GOT3 (cell line): ENCODE measurements at regions not wholly inside any gene's neighbourhood (a gene's known extent, or its start where the extent isn't known, plus 50 kb on each side); places are given as distances from the start of the nearest gene placed in this dataset.

ENCODE experiments used
- DNase-seq: peaks from one replicate; lab custom pipeline; 2025; ENCODE audit warnings: mixed read lengths; lab: John Stamatoyannopoulos, UW

DNA sequence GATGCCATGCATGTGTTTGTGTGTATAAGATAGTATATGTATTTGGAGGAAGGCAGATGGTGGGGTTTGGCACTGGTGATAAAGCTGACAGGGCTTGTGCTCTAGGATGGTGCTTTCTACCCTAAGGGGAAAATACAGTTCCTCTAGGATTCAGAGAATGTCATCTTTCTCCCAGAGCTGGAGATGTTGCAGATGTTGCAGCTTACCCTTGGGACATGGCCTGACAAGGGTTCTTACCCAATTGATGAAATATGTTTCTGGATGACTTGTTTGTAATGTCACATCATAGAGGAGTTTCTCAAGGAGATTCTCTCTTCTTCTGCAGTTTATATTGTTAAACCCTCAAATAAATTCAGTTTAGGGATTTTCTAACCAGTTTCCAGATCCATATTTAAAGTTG, 52.5 kb upstream of the PITX2 start:
- no peak for DNase-seq

DNA sequence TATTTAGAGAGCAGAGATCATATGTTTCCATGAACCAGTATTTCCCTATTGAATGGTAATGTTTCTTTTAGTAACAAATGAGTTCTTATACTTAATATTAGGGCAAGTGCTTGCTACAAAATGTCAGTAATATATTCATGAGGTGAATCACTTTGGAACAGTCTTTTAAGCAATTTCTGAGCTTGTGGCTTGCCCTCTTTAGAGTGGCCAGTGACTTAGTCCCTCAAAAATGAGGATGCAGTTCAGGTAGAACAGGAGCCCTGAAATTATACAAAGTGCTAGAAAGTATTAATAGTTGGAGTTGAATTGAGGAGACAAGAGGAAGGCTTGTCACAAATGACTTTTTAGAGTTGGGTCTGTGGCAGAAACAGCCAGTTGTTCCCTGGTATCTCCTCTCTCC, 53.4 kb upstream of the PITX2 start:
- no peak for DNase-seq

- no peak for DNase-seq
Measured at GRCh38 chr4:110678517-110679227, 55.8 kb upstream of the PITX2 start.

DNA sequence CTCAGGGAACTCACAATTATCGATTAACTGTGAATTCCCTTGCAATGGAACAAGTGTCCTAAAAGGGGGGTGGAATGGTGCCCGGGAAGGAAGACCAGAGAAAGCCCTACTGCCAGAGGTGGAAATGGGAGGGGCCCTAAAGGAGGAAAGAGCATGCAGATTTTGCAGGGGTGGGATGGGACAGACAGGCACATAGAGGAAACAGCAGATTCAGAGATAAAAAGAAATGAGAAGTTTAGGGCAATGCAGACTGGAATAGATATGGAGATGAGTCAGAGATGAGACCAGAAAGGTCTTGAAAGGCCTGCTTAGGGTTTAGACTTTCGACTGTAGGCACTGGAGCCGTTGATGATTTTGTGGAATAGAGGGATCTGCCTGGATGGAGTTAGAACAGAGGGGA, 57.4 kb upstream of the PITX2 start:
- DNase-seq = no peak

DNA sequence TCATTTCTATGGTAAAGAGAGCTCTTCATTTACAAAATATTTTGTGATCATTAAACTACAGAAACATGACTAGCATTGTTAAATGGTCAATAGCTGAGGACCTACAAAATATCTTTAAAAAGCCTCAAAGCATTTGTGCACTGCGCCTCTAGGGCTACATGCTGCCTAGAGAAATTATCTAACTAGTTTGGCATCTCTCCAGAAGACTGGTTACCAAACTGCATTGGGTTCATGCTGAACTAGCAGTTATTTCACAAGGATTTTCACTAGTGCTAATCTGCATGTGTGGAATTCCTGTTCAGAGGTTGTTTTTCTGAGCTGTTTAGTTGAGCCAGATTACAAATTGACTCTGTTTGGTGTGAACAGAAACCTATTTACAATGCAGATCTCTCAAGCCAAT, 58.5 kb upstream of the PITX2 start:
- no peak for DNase-seq

- no peak for DNase-seq
Measured at GRCh38 chr4:110682311-110682710, 59.4 kb upstream of the PITX2 start.

DNA sequence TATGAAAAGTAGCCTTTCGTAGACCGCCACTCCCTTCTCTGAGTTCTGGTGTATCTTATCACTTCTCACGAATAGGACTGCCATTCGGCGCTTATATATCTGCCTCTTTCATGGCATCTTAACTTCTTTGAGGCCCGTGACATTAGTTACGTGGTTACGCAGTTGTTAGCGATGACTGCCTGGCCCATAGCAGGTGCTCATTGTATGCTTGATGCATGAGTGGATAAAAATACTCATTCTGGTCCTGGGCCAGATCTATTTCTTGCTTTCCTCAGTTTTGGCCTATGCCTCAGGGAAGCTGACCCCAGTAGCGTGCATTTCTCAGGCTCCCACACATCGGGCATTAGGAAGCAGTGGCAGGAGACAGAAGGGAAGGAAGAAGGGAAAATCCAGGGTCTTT, 60.7 kb upstream of the PITX2 start:
- no peak for DNase-seq

- DNase-seq = no peak
Measured at GRCh38 chr4:110702326-110702725, 79.4 kb upstream of the PITX2 start.

- no peak for DNase-seq
Measured at GRCh38 chr4:110704748-110705439, 82.0 kb upstream of the PITX2 start.

DNA sequence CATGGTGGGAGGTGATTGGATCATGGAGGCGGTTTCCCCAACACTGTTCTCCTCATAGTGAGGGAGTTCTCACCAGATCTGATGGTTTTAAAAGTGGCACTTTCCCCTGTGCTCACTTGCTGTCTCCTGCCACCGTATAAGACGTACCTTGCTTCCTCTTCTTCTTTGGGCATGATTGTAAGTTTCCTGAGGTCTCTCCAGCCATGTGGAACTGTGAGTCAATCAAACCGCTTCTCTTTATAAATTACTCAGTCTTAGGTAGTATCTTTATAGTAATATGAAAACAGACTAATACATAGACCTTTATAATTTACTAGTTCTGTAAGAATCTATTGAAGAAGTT, 82.5 kb upstream of the PITX2 start:
- DNase-seq = no peak

DNA sequence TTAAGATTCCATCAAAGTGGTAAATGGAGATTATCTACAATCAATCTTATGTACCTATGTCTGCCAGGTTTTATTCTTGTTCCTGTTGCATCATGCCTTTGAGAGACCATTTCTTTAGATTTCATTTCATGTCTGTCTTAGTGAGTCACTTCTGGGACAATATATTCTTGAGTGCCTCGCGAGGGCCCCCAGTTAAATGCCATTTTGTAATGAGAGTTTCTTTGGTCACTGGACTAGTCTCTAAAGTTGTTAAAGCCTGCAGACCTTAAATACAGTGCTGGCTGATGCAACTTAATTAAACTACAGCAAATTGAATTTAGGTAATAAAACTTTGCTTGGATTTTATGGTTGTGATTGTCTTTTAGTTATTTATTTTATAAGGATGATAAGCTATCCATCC, 87.2 kb upstream of the PITX2 start:
- DNase-seq = no peak

- DNase-seq = no peak
Measured at GRCh38 chr4:110712486-110712885, 89.6 kb upstream of the PITX2 start.

- no peak for DNase-seq
Measured at GRCh38 chr4:110730318-110730717, 107.4 kb upstream of the PITX2 start.

DNA sequence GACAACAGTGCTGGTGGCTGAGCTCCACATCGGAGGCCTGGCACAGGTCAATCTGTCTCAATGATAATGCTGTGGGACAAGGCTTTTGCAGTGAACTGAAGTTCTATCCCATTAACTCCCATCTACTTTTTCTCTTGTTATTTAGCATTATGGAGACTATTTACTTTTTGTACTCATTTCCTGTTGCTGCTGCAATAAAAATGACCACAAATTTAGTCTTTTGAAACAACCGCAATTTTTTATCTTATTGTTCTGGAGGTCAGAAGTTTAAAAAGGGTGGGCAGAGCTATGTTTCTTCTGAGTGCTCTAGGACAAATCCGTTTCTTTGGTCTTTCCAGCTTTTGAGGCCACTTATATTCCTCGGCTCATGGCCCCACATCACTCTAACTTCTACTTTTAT, 111.0 kb upstream of the PITX2 start:
- DNase-seq = no peak

DNA sequence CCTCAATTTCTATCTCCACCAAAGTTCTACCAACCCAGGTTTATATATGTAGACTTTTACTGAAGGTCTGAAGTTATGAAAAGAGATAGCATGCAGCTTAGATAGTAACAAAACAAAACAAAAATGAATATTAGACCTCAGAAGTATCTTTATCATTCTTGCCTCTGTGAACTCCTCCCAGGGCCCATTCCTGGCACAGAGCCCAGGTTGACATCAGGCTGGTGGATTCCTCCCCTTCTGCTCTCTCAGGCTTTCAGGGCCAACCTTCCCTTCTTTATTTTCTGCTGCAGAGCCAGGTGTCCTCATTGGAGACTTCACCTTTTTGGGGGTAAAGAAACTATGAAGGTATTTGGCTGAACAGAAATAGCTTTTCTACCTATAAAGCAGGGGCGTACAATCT, 112.8 kb upstream of the PITX2 start:
- DNase-seq = no peak

DNA sequence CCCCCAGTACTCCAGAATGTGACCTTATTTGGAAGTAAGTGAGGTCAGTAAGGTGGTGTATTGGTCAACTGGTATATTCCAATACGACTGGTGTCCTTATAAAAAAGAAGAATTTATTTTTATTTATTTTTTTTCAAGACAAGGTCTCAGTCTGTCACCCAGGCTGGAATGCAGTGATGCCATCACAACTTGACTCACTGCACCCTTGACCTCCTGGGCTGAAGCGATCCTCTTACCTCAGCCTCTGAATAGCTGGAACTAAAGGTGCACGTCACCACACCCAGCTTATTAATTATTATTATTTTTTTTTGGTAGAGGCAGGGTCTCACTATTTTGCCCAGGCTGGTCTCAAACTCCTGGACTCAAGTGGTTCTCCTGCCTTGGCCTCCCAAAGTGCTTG, 115.1 kb upstream of the PITX2 start:
- DNase-seq = no peak

GRCh38 chr4:110742143-110742542, 119.3 kb upstream of the PITX2 start:
- no peak for DNase-seq

- no peak for DNase-seq
Measured at GRCh38 chr4:110748071-110748470, 125.2 kb upstream of the PITX2 start.

DNA sequence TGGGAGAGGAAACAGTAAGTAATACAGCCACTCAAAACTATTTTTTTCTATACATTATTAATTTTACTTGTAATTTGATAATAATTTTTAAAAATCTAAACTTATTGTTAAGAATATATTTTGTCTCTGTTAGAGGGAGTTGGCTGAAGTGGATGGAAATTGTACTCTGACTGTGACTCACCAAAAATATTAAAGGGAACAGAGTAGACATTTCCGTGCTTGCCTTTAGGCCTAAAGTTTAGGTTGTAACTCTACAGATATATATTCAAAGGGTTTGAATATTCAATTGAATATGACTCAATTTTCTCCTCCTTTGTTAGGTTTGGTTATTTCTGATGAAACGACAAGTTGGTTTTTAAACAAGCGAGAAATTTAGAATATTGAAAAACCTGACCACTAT, 128.3 kb upstream of the PITX2 start:
- no peak for DNase-seq

GRCh38 chr4:110751986-110752385, 129.1 kb upstream of the PITX2 start:
- DNase-seq = no peak

DNA sequence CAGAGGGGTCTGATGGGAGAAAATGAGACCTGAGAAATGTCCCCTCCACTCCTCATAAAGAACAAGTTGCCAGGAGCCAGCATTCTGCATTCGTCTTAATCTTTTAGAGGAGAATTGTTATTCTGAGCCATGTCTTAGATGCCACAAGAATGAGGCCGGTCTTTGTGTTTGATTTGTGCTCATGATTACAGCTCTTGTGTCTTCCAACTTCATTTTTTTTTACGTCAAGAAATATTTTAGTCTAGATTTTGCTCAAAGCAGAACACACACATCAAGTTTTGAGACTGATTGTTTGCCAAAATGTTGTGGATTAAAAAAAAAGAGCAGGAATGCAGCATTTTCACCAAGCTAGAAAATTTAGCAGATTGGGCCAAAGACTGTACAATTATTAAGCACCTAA, 130.6 kb upstream of the PITX2 start:
- no peak for DNase-seq

- no peak for DNase-seq
Measured at GRCh38 chr4:110754716-110755115, 131.8 kb upstream of the PITX2 start.

GRCh38 chr4:110769578-110769977, 146.7 kb upstream of the PITX2 start:
- no peak for DNase-seq

- no peak for DNase-seq
Measured at GRCh38 chr4:110770353-110770752, 147.5 kb upstream of the PITX2 start.
